ENCODE measurements at regions not wholly inside any gene's neighbourhood (a gene's known extent, or its start where the extent isn't known, plus 50 kb on each side); places are given as distances from the start of the nearest gene placed in this dataset.

- peaks cover 2% of the 10 kb centered on the region for H3K9me3 Mint-ChIP-seq (ENCODE audit: low read depth)
- peaks cover 9% of the 10 kb centered on the region for H3K4me1 Mint-ChIP-seq (ENCODE audit: low read depth)
- no peaks in the 10 kb centered on the region for H3K36me3 Mint-ChIP-seq (ENCODE audit: insufficient read depth)
- no peak overlapping the region for H3K4me3 Mint-ChIP-seq (ENCODE audit: low read depth)
- peaks cover 11% of the 10 kb centered on the region for H3K27me3 Mint-ChIP-seq
- no peak overlapping the region for H3K27ac Mint-ChIP-seq
- TF ChIP-seq CTCF (IDR thresholded peaks at IDR 0.05; ENCODE audit: unreplicated experiment) = no peak
- DNase-seq (ENCODE audit: low spot score, unreplicated experiment) = no peak
These were observed 451.6 kb upstream of the SALL3 start for GRCh38 chr18:78527984-78528383.

- no peak overlapping the region for H3K27ac Mint-ChIP-seq
- H3K4me1 Mint-ChIP-seq (ENCODE audit: low read depth) = peaks cover 9% of the 10 kb centered on the region
These were observed 451.0 kb upstream of the SALL3 start for GRCh38 chr18:78528411-78529258.

GRCh38 chr18:78531637-78532036 lies 448.0 kb upstream of the SALL3 start:
- Mint-ChIP-seq H3K4me1 (ENCODE audit: low read depth) (peaks cover 2% of the 10 kb centered on the region), H3K9me3 (ENCODE audit: low read depth) (no peaks in the 10 kb centered on the region), H3K36me3 (ENCODE audit: insufficient read depth) (no peaks in the 10 kb centered on the region), H3K27ac (no peak overlapping the region), H3K27me3 (peaks cover 14% of the 10 kb centered on the region), H3K4me3 (ENCODE audit: low read depth) (no peak overlapping the region)
- DNase-seq (ENCODE audit: low spot score, unreplicated experiment) = no peak
- no peak for TF ChIP-seq CTCF (IDR thresholded peaks at IDR 0.05; ENCODE audit: unreplicated experiment)

More at GRCh38 chr18:78528411-78529258, 451.0 kb upstream of the SALL3 start:
- Mint-ChIP-seq H3K36me3 (ENCODE audit: insufficient read depth) (no peaks in the 10 kb centered on the region), H3K4me3 (ENCODE audit: low read depth) (no peak overlapping the region), H3K9me3 (ENCODE audit: low read depth) (no peaks in the 10 kb centered on the region), H3K27me3 (peaks cover 11% of the 10 kb centered on the region)
- no peak for DNase-seq (ENCODE audit: low spot score, unreplicated experiment)
- TF ChIP-seq CTCF (IDR thresholded peaks at IDR 0.05; ENCODE audit: unreplicated experiment) = no peak

- DNase-seq (ENCODE audit: low spot score, unreplicated experiment) = no peak
- H3K9me3 Mint-ChIP-seq (ENCODE audit: low read depth) = no peaks in the 10 kb centered on the region
- H3K27me3 Mint-ChIP-seq = peaks cover 16% of the 10 kb centered on the region
- no peak overlapping the region for H3K27ac Mint-ChIP-seq
- H3K4me3 Mint-ChIP-seq (ENCODE audit: low read depth) = no peak overlapping the region
- TF ChIP-seq CTCF (IDR thresholded peaks at IDR 0.05; ENCODE audit: unreplicated experiment) = no peak
- H3K36me3 Mint-ChIP-seq (ENCODE audit: insufficient read depth) = no peaks in the 10 kb centered on the region
- no peaks in the 10 kb centered on the region for H3K4me1 Mint-ChIP-seq (ENCODE audit: low read depth)
These were observed 440.8 kb upstream of the SALL3 start for GRCh38 chr18:78538669-78539440.

- no peak overlapping the region for H3K4me3 Mint-ChIP-seq (ENCODE audit: low read depth)
- H3K4me1 Mint-ChIP-seq (ENCODE audit: low read depth) = no peaks in the 10 kb centered on the region
- no peaks in the 10 kb centered on the region for H3K9me3 Mint-ChIP-seq (ENCODE audit: low read depth)
- DNase-seq (ENCODE audit: low spot score, unreplicated experiment) = no peak
- H3K27me3 Mint-ChIP-seq = peaks cover 22% of the 10 kb centered on the region
- no peaks in the 10 kb centered on the region for H3K36me3 Mint-ChIP-seq (ENCODE audit: insufficient read depth)
- no peak overlapping the region for H3K27ac Mint-ChIP-seq
- TF ChIP-seq CTCF (IDR thresholded peaks at IDR 0.05; ENCODE audit: unreplicated experiment) = no peak
These were observed 438.7 kb upstream of the SALL3 start for GRCh38 chr18:78540636-78541529.
